Activated naive CD4-positive, alpha-beta T cell (primary cell): ENCODE measurements at regions not wholly inside any gene's neighbourhood (a gene's known extent, or its start where the extent isn't known, plus 50 kb on each side); places are given as distances from the start of the nearest gene placed in this dataset.

Experiments
- DNase-seq, 4 experiments: peaks; one replicate each; lab custom pipeline; 2025; lab: John Stamatoyannopoulos, UW

GRCh38 chr1:198864695-198865094, 225.9 kb downstream of the PTPRC start:
- no peak for DNase-seq

DNA sequence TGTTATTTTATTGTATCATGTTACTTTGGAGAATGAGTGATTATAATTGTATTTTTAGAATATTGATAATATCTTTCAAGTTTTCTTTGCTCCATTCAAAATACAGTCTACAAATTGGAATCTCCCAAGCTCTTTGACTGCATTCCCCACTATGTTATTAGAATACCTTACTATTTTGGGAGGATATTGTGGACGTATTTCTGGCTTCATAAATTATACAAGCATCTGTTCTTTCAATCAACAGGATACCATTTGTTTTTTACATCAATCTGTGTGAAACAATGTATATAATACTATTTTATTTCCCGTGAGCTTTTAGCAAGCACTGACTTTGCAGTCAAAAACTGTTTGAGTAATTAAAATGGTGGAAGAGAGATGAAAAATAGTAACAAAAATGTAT, 226.5 kb downstream of the PTPRC start:
- no peak for DNase-seq

GRCh38 chr1:198867182-198867581, 228.3 kb downstream of the PTPRC start:
- DNase-seq, result no peak

DNA sequence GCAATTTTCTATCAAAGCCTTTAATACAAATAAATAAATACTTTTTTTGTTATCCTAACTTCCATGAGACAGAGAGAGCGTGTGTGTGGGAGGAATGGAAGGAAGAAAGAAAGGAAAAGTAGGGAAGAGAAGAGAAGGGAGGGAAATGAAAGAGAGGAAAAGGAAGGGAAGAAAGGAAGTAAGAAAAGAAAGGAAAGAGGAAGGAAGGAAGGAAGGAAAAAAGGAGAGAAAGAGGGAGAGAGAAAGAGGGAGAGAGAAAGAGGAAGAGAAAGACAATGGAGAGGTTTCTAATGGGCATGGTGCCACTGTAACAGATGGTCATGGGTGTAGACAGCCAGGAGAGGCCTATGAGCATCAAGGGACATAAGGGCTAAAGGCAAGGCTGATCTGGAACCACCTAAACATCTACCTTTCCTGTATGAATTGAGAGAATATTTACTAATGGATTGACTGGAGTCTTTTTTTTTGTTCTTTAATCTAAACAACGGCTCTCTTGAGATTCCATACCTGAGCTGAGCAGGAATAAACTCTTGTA, 234.9 kb downstream of the PTPRC start:
- DNase-seq, result no peak

- no peak for DNase-seq
Measured at GRCh38 chr1:198876371-198876871, 237.6 kb downstream of the PTPRC start.

GRCh38 chr1:198878566-198878965, 239.7 kb downstream of the PTPRC start:
- DNase-seq, result no peak

DNA sequence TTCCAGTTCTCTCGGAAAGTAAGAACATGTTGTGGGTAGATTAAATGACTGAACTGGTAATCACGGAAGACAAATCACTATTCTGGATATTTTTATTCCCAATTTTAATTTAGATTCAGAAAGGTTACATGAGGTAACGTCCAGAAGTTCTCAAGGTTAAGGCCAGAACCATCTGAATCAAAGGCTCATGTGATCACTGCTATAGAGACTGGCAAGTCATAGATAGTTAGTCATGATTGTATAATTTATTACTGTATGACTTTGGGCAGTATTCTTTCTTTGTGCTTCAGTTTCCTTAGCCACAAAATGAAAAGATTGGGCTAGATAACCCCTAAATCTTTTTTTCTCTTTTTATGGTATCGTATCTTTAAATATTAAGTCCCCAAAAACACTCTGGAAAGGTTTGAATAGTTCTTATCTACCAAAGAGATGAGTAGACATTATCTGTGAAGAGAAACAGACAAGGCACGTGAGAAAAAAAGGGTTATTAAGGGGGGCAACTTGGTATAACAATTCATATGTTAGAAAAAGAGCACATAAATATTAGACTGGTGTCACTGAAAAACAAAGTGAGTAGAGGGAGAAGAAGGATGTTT, 241.0 kb downstream of the PTPRC start:
- no peak for DNase-seq

DNA sequence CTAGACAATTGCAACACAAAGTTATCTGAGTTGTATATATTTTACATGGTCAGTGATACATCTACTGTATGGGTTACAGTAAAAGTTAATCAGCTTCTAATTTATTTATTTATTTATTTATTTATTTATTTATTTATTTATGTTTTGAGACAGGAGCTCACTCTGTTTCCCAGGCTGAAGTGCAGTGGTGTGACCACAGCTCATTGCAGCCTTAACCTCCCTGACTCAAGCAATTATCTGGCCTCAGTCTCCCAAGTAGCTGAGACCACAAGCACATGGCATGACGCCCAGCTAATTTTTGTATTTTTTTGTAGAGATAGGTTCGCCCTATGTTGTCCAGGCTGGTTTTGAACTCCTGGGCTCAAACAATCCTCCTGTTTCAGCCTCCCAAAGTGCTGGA, 241.6 kb downstream of the PTPRC start:
- no peak for DNase-seq

DNA sequence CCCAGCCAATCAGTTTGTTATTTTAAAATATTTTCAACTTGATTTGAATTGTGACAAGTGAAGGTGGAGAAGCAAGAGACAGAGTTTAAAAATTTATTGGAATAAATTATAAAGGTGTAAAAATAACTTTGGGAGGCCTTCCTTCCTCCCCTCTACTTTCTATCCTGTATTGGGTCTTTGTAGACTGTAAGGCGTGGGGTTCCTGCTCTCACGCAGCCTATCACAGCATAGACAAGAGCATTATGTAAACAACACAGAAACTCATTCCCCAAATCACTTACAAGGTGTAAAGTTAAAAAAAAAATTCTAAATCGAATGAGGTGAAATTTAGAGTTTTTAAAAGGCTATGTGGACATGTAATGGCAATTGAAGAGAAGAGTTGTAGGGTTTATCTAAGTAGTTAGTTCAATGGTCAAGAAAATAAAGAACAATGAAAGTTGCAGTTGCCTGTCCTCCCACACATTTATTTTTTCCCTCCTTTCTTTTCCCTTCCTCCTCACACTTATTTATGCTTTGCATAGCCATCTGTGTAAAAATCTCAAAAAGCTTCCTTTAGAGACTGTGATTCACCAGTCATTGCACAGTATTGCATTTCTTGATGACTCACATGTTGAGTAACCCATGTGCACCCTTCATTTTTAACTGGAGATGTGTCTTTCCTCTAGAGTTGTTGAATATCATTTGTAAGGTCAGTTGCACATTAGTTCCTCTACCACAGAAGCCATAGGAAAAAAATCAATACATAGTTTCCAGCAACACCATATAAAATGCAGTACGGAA, 242.2 kb downstream of the PTPRC start:
- DNase-seq, result no peak

- DNase-seq, result no peak
Measured at GRCh38 chr1:198883184-198883583, 244.3 kb downstream of the PTPRC start.

- DNase-seq, result no peak
Measured at GRCh38 chr1:198887866-198888265, 249.0 kb downstream of the PTPRC start.

DNA sequence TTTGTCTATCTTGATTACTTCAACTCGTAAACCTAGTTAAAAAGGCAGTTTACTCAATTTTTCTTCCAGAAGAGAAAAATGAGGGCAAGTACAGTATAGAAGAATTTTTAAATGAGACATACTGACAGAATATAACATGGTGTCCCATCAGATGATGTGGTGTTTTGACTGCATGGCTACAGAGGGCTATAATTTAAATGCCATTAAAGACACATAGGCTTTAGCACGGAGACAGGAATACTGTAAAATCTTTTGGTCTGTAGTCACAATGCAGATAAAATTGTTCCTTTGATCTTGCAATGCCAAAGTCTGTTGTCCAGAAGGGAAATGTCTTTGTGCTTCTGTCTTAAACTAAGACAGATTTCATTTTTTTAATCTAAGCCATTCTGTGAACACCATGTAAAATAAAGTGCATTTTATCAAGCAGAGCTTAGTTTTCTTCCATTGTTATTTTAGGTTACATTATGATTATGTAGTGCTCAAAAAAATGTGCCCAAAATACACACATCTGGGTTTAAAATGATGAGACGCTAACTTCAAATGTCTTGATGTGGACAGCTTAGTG, 249.6 kb downstream of the PTPRC start:
- no peak for DNase-seq

- no peak for DNase-seq
Measured at GRCh38 chr1:198889101-198889500, 250.3 kb downstream of the PTPRC start.

- DNase-seq, result no peak
Measured at GRCh38 chr1:198889749-198890148, 250.9 kb downstream of the PTPRC start.

GRCh38 chr1:198890214-198890930, 251.5 kb downstream of the PTPRC start:
- DNase-seq, result no peak

GRCh38 chr1:198892065-198892464, 253.2 kb downstream of the PTPRC start:
- DNase-seq, result no peak

- no peak for DNase-seq
Measured at GRCh38 chr1:198893141-198893540, 254.3 kb downstream of the PTPRC start.

DNA sequence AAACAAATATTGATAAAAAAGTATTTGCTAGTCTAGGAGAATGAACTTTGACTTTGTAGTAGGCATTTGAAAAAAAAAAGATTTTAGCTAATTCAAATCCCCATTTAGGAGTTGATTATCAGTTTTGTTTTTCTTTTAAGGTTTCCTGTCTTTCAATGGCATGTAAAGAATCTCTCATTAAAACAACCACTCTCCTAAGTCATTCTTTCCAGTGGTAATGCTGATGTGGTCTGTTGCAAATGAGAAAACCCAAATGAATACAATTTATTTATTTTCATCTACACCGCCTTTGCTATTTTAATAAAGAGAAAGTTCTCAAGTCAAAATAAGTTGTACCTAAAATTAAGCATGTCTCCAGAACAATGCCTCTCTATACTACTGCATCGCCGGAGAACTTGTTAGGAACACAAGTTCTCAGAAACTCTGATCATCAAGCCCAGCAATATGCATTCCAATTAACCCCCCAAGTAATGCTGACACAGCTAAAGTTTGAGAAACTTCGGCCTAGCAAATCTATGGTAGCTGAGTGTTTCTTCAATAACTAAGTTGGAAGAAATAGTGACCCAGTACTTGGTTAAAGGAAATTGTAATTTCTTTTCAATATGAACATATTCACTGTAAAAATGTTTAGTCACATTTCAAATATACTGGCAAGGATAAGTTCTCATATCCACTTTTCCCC, 255.1 kb downstream of the PTPRC start:
- no peak for DNase-seq

- DNase-seq, result no peak
Measured at GRCh38 chr1:198901266-198901665, 262.4 kb downstream of the PTPRC start.

- no peak for DNase-seq
Measured at GRCh38 chr1:198902655-198903054, 263.8 kb downstream of the PTPRC start.

- no peak for DNase-seq
Measured at GRCh38 chr1:198903203-198903602, 264.4 kb downstream of the PTPRC start.

GRCh38 chr1:198903621-198904020, 264.8 kb downstream of the PTPRC start:
- DNase-seq, result no peak
